ENCODE measurements at regions not wholly inside any gene's neighbourhood (a gene's known extent, or its start where the extent isn't known, plus 50 kb on each side); places are given as distances from the start of the nearest gene placed in this dataset.

GRCh38 chr6:71080133-71080532, 123.3 kb upstream of the B3GAT2 start:
- Histone ChIP-seq H3K4me2 (ENCODE audit: insufficient read depth, low read length) (no peak overlapping the region), H3K4me1 (ENCODE audit: insufficient read depth, low read length) (no peaks in the 10 kb centered on the region), H3K9ac (ENCODE audit: low read depth, low read length) (no peak overlapping the region), H3K4me3 (ENCODE audit: low read depth in 1 of 2, low read length in 2 of 2) (no peak overlapping the region), H3K27me3 (ENCODE audit: insufficient read depth, low read length, poor library complexity) (no peaks in the 10 kb centered on the region), H3K79me2 (ENCODE audit: insufficient read depth, low read length) (no peaks in the 10 kb centered on the region), H3K27ac (ENCODE audit: low read length) (no peak overlapping the region), H3K36me3 (ENCODE audit: insufficient read depth, low read length) (no peaks in the 10 kb centered on the region), H2AFZ (ENCODE audit: low read depth, low read length) (no peak overlapping the region), H4K20me1 (ENCODE audit: insufficient read depth, low read length) (no peaks in the 10 kb centered on the region), H3K9me3 (ENCODE audit: insufficient read depth, low read length, severe bottlenecking) (peaks cover 4% of the 10 kb centered on the region)
- DNase-seq (no peak), ATAC-seq (ENCODE audit: insufficient read depth, low read depth) (no peak)
- TF ChIP-seq EZH2 (IDR thresholded peaks at IDR 0.05; ENCODE audit: borderline replicate concordance, low read depth, low read length, severe bottlenecking) (no peak), CTCF (IDR thresholded peaks at IDR 0.05; ENCODE audit: borderline replicate concordance, extremely low read depth, low read length, poor library complexity, severe bottlenecking) (no peak)

- peaks cover 4% of the 10 kb centered on the region for H3K9me3 ChIP-seq (ENCODE audit: insufficient read depth, low read length, severe bottlenecking)
- ATAC-seq (ENCODE audit: insufficient read depth, low read depth) (no peak), DNase-seq (no peak)
- no peak overlapping the region for H3K9ac ChIP-seq (ENCODE audit: low read depth, low read length)
- H3K27ac ChIP-seq (ENCODE audit: low read length) = no peak overlapping the region
- H3K4me3 ChIP-seq (ENCODE audit: low read depth in 1 of 2, low read length in 2 of 2) = no peak overlapping the region
- H3K27me3 ChIP-seq (ENCODE audit: insufficient read depth, low read length, poor library complexity) = no peaks in the 10 kb centered on the region
- H4K20me1 ChIP-seq (ENCODE audit: insufficient read depth, low read length) = no peaks in the 10 kb centered on the region
- no peaks in the 10 kb centered on the region for H3K79me2 ChIP-seq (ENCODE audit: insufficient read depth, low read length)
- TF ChIP-seq EZH2 (IDR thresholded peaks at IDR 0.05; ENCODE audit: borderline replicate concordance, low read depth, low read length, severe bottlenecking) = no peak
- TF ChIP-seq CTCF (IDR thresholded peaks at IDR 0.05; ENCODE audit: borderline replicate concordance, extremely low read depth, low read length, poor library complexity, severe bottlenecking) = no peak
- no peaks in the 10 kb centered on the region for H3K4me1 ChIP-seq (ENCODE audit: insufficient read depth, low read length)
- H2AFZ ChIP-seq (ENCODE audit: low read depth, low read length) = no peak overlapping the region
- H3K36me3 ChIP-seq (ENCODE audit: insufficient read depth, low read length) = no peaks in the 10 kb centered on the region
- no peak overlapping the region for H3K4me2 ChIP-seq (ENCODE audit: insufficient read depth, low read length)
Measured at GRCh38 chr6:71080826-71081225, 124.0 kb upstream of the B3GAT2 start.

GRCh38 chr6:71082033-71082650, 125.3 kb upstream of the B3GAT2 start:
- H3K27me3 ChIP-seq (ENCODE audit: insufficient read depth, low read length, poor library complexity) = no peaks in the 10 kb centered on the region
- no peak overlapping the region for H3K9ac ChIP-seq (ENCODE audit: low read depth, low read length)
- no peaks in the 10 kb centered on the region for H3K79me2 ChIP-seq (ENCODE audit: insufficient read depth, low read length)
- DNase-seq (no peak), ATAC-seq (ENCODE audit: insufficient read depth, low read depth) (no peak)
- H4K20me1 ChIP-seq (ENCODE audit: insufficient read depth, low read length) = no peaks in the 10 kb centered on the region
- no peaks in the 10 kb centered on the region for H3K36me3 ChIP-seq (ENCODE audit: insufficient read depth, low read length)
- H2AFZ ChIP-seq (ENCODE audit: low read depth, low read length) = no peak overlapping the region
- peak overlapping the region; percentile 17; the same call in 1 of the 2 replicates for H3K4me2 ChIP-seq (ENCODE audit: insufficient read depth, low read length)
- H3K9me3 ChIP-seq (ENCODE audit: insufficient read depth, low read length, severe bottlenecking) = peaks cover 4% of the 10 kb centered on the region
- no peak overlapping the region for H3K27ac ChIP-seq (ENCODE audit: low read length)
- H3K4me3 ChIP-seq (ENCODE audit: low read depth in 1 of 2, low read length in 2 of 2) = no peak overlapping the region
- H3K4me1 ChIP-seq (ENCODE audit: insufficient read depth, low read length) = no peaks in the 10 kb centered on the region
- TF ChIP-seq CTCF (IDR thresholded peaks at IDR 0.05; ENCODE audit: borderline replicate concordance, extremely low read depth, low read length, poor library complexity, severe bottlenecking) (no peak), EZH2 (IDR thresholded peaks at IDR 0.05; ENCODE audit: borderline replicate concordance, low read depth, low read length, severe bottlenecking) (no peak)

Data from DND-41 (cell line).